HG03280 (cell line): ENCODE measurements at regions not wholly inside any gene's neighbourhood (a gene's known extent, or its start where the extent isn't known, plus 50 kb on each side); places are given as distances from the start of the nearest gene placed in this dataset.

ENCODE experiments used
- ATAC-seq: cut with Tn5 transposase; IDR thresholded peaks from one replicate; pipeline ENCODE4 v1.9.1; 2021; ENCODE audit warnings: mild to moderate bottlenecking, moderate library complexity; ENCODE audit not compliant: unreplicated experiment

DNA sequence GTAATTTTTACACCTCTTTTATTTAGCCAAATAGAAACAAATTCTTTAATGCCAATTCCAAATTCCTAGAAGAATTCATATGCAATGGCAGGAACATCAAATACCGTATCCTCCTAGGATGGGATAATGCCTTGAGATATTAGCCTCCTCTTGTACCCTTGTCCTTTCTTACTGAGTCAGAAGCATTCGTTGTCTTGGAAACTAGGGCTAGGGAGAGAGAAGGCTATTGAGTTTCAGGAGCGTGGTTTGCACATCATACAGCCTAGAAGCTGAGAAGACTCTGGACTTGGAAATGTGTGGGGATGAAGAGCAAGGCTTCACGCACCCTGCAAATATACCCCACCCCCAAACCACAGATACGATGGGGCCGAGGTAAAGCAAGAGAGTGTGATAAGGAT, 300.7 kb downstream of the SP3 start:
- no peak for ATAC-seq

- ATAC-seq: no peak
Observed at GRCh38 chr2:173666171-173666888, 298.8 kb downstream of the SP3 start.

GRCh38 chr2:173667014-173667413, 298.2 kb downstream of the SP3 start:
- ATAC-seq: no peak

DNA sequence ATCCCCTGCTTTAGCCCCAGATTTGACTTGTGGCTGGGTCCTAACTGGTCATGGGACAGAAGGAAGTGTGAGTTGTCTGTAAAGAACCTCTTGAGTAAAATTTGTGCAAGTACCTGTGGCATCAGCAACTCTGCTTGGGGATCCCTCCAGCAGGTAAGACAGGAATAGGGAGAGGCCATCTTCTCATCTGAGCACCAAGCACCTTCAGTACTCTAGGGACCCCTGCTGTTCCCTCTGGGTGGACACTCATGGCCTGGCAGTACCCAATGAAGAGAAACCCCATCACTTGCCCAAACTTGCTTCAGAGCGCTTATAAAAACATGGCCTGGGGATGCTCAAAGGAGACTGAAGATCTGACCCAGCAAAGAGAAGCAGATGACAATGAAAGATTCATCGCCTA, 297.8 kb downstream of the SP3 start:
- no peak for ATAC-seq

DNA sequence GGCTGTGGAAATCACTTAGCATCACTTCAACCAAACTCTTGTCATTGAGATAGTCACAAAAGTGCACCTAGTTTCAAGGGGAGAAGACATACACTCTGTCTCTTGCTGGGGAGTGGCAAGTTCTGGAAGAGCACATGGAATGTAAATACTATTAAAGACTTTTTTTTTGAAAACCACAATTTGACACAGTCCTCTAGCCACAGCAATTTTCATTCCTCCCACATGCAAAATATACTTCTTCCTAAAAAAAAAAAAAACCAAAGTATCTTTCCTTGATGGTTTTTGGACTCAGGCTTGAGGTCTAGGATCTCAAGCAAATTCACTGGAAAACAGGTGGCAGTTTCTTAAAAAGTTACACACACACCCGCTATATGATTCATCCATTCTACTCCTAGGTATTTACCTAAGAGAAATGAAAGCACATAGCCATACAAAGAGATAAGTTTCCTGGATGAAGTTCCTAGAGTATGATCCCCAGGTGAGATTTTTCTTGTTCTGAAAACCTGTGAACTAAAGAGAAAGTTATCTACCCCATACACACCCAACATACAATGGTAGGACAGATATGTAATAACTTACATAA, 295.8 kb downstream of the SP3 start:
- ATAC-seq: no peak

- no peak for ATAC-seq
Observed at GRCh38 chr2:173669888-173670287, 295.3 kb downstream of the SP3 start.

- ATAC-seq: no peak
Observed at GRCh38 chr2:173672573-173673340, 292.4 kb downstream of the SP3 start.

DNA sequence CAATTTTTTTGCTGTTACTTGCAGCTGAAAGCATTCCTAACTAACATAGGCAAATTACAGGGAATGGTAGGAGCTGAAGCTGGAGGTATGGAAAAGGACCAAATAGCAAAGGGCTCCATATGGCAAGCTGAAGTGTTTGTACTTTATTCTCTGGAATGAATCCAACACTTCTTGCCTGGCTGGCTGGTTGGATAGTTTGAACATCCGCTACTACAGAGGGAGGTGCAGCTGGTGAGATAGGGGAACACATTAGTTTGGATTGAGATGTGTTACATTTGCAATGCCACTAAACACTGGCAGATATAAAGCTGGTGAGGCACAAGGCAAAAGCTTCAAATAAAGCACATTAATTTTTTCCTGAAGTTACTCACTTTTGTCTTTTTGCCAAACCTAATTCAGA, 291.5 kb downstream of the SP3 start:
- ATAC-seq: no peak

DNA sequence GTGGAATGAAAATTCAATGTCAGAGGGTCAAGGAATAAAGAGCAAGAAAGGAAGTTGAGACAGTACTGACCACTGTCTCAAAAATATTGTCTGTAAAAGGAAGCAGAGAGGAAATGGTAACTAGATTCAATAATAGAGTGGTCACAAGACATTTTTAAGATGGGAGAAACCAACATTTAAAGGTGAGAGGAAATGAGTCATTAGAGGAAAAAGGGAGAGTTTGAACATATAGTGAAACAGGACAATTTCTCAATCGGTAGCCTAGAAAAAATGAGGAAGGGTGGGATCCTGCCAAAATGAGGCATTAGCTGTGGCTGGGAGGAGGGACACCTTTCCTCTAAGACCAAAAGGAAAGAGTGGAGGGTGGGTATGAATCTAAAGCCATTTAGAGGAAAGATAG, 288.5 kb downstream of the SP3 start:
- no peak for ATAC-seq

DNA sequence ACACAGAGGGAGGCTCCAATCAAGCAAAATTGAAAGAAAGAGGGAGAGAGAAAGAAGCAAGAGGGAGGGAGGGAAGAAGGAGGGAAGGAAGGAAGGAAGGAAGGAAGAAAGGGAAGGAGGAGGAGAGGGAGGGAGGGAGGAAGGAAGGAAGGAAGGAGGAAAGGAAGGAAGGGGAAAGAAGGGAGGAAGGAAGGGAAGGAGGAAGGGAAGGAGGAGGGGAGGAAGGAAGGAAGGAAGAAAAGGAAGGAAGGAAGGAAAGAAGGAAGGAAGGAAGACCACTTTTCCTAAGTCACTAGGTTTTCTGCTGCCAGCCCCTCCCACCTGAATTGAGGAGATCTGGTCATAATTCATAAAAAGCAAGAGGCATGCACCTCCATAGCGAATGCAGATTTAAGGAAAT, 287.0 kb downstream of the SP3 start:
- ATAC-seq: no peak

DNA sequence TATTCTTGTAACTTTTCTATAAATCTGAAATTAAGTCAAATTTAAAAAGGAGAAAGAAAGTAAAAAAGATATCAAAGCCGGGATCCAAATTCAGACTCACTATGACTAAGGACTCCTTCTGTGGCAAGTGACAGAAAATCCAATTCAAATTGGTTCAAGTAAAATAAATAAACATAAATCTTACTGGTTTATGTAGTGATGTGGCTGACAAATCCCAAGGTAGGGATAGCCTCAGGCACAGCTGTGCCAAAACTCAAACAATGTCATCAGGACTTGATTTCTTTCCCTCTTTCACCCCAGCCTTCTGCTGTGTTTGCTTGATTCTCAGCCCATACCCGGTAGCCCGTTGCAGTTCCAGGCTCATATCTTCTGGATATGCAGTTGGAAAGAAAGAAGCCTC, 284.6 kb downstream of the SP3 start:
- ATAC-seq: no peak

GRCh38 chr2:173681881-173682650, 283.1 kb downstream of the SP3 start:
- no peak for ATAC-seq

GRCh38 chr2:173684896-173685459, 280.2 kb downstream of the SP3 start:
- ATAC-seq: no peak

- ATAC-seq: no peak
Observed at GRCh38 chr2:173690349-173690748, 274.8 kb downstream of the SP3 start.

DNA sequence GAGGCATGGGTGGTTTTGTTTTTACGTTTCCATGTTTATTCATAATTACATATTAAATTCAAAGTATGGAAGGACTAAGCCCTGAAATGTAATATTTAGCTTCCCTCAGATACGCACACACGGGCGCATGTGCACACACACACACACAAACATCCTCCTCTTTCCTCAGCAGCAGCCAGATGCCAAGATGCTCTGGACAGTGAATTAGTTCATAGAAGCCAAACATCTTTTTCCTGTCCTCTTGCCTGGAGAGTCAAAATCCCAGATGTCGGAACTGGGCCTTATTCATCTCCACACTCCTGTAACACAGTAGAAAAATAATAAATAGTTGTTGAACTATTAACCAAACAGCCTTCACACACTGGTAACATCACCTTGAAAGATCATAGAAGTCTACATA, 273.1 kb downstream of the SP3 start:
- no peak for ATAC-seq

DNA sequence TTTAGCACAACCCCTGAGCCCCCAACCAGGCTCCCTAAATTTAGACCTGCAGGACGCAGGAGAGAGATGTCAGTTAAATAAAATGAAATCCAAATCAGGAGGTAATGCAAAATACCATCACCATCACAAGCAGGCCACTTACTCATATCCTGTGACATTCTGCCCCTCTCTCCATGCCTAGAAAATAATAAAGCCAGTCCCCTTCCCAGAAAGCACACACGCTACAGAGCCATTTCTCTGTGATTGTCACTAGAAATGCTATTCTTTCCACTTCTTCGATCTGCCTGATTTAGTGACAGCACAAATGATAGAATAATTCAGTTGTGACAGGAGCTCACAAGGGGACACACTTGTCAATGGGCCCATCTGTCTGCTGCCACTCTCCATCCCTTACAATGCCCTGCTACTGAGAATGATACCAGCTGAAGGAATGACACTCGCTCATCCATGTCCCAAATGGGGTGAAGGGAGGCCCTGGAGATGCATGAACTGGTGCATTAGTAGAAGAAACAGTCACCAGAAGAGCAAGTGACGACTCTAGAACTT, 272.1 kb downstream of the SP3 start:
- no peak for ATAC-seq

DNA sequence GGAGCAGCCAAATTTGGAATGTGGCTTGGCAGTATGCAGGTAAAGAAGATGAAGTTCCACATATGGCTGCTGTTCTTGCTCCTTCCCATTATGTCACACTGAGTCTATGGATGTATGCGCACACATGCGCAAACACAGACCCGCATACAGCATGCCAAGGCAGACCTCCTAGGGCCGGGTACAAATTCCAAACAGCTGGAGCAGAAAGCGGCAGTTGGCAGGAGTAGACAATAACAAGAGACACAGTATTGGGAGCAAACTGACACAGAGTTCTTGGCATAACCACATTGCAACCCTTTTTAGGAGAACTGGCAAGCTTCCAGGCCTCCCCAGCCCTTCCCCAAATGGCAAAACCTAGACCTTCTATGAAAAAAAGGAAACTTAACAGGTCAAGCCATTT, 268.9 kb downstream of the SP3 start:
- ATAC-seq: no peak

DNA sequence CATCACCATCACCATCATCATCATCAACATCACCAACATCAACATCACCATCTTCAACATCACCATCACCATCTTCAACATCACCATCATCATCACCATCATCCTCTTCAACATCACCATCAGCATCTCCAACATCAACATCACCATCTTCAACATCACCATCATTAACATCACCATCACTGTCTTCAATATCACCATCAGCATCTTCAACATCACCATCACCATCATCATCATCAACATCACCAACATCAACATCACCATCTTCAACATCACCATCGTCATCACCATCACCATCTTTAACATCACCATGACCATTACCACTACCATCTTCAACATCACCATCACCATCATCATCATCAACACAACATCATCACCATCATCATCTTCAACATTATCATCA, 267.2 kb downstream of the SP3 start:
- ATAC-seq: no peak

DNA sequence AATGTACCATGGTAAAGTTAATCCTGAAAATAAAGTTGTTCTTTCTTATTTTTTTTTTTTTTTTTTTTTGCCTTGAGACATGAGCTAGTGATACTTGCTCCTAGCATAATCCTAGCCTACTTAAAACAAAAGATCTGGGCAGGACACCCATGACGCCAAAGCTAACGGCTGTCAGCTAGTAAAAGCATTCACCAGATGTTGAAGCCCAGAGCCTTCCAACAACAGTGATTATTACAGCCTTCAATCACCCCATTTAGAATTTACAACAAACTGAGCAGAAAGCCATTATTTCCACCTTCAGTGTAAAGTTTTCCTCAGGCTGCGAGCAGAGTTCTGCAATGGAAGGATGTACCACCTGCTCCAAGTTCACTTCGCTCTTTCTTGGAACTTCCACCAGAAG, 259.5 kb downstream of the SP3 start:
- ATAC-seq: no peak

DNA sequence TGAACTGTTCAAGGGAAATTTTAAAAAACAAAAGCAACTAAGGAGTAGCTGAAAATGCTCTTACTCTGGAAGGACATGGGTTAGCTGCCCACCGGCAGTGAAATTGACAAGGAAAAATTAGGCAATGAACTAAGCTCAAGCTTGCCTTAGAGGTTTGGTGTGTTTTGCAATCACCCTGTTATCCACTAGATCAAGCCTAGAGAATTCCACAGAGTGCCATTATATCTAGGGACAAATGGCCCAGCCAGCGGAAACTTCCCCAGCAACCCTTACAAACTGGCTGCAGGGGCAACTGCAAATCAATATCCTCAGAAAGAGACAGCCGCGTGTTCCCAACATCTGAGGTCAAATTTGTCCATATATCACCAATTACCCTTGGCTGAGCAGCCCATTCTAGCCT, 258.2 kb downstream of the SP3 start:
- ATAC-seq: no peak

- no peak for ATAC-seq
Observed at GRCh38 chr2:173708806-173709205, 256.4 kb downstream of the SP3 start.
